ENCODE measurements at regions not wholly inside any gene's neighbourhood (a gene's known extent, or its start where the extent isn't known, plus 50 kb on each side); places are given as distances from the start of the nearest gene placed in this dataset.

GRCh38 chr10:90642650-90643049, 215.2 kb downstream of the HTR7 start:
- TF ChIP-seq POLR2A (IDR thresholded peaks at IDR 0.05) (no peak), CTCF (IDR thresholded peaks at IDR 0.05) (no peak)

Data from adrenal gland (tissue), 5 donors.